ENCODE measurements at regions not wholly inside any gene's neighbourhood (a gene's known extent, or its start where the extent isn't known, plus 50 kb on each side); places are given as distances from the start of the nearest gene placed in this dataset.
"Not testable (repeated sequence)": the region's sequence is repeated elsewhere in the genome, so short reads cannot be mapped to it uniquely, and the experiment has no call there.

GRCh38 chr14:103271189-103271588 lies 62.8 kb upstream of the EIF5 start:
- DNase-seq, result no peak

- DNase-seq, result no peak
Measured at GRCh38 chr14:103273145-103273744, 60.8 kb upstream of the EIF5 start.

- no peak for DNase-seq
Measured at GRCh38 chr14:103273745-103274615, 60.1 kb upstream of the EIF5 start.

GRCh38 chr14:103275000-103275399 lies 59.0 kb upstream of the EIF5 start:
- DNase-seq, result no peak

- no peak for DNase-seq
Measured at GRCh38 chr14:103277931-103278330, 56.1 kb upstream of the EIF5 start.

GRCh38 chr14:103279142-103280025 lies 54.7 kb upstream of the EIF5 start:
- no peak for DNase-seq

GRCh38 chr14:103280278-103280928 lies 53.6 kb upstream of the EIF5 start:
- DNase-seq, result no peak

- no peak for DNase-seq
Measured at GRCh38 chr14:103281496-103282231, 52.4 kb upstream of the EIF5 start.

GRCh38 chr14:103282309-103282708 lies 51.7 kb upstream of the EIF5 start:
- not testable (repeated sequence) for DNase-seq

GRCh38 chr14:103282932-103283331 lies 51.1 kb upstream of the EIF5 start:
- no peak for DNase-seq

- DNase-seq, result no peak
Measured at GRCh38 chr14:103283916-103284315, 50.1 kb upstream of the EIF5 start.
